ENCODE measurements at regions not wholly inside any gene's neighbourhood (a gene's known extent, or its start where the extent isn't known, plus 50 kb on each side); places are given as distances from the start of the nearest gene placed in this dataset.

- H3F3A ChIP-seq (ENCODE audit: insufficient read depth, low read length, poor library complexity, severe bottlenecking): no peaks in the 10 kb centered on the region
- H3K4me3 ChIP-seq (ENCODE audit: low read length): no peak overlapping the region
- TF ChIP-seq REST (IDR thresholded peaks at IDR 0.05; ENCODE audit: borderline replicate concordance) (no peak), EP300 (conservative IDR thresholded peaks at IDR 0.05; ENCODE audit: poor library complexity, severe bottlenecking) (no peak), SMC3 (conservative IDR thresholded peaks at IDR 0.05; ENCODE audit: poor library complexity) (no peak), TAF1 (IDR thresholded peaks at IDR 0.05; ENCODE audit: low read depth) (no peak), POLR2AphosphoS5 (IDR thresholded peaks at IDR 0.05) (no peak), RAD21 (conservative IDR thresholded peaks at IDR 0.05) (no peak), MXI1 (conservative IDR thresholded peaks at IDR 0.05; ENCODE audit: poor library complexity, severe bottlenecking) (no peak), EZH2 (IDR thresholded peaks at IDR 0.05; ENCODE audit: borderline replicate concordance, insufficient read depth, low read length, poor library complexity, severe bottlenecking) (no peak), CTCF (IDR thresholded peaks at IDR 0.05; ENCODE audit: poor library complexity, severe bottlenecking) (no peak)
- H3K27ac ChIP-seq (ENCODE audit: low read length): no peak overlapping the region
- H2AFZ ChIP-seq (ENCODE audit: low read depth, low read length): no peak overlapping the region
- no peaks in the 10 kb centered on the region for H3K9me2 ChIP-seq (ENCODE audit: insufficient read depth, low read length)
- no peak overlapping the region for H3K4me2 ChIP-seq (ENCODE audit: low read length)
- H3K9me3 ChIP-seq (ENCODE audit: low read length): no peaks in the 10 kb centered on the region
- H4K20me1 ChIP-seq (ENCODE audit: insufficient read depth): no peaks in the 10 kb centered on the region
- no peaks in the 10 kb centered on the region for H3K79me2 ChIP-seq (replicated peaks; ENCODE audit: insufficient read depth, low read length)
- no peaks in the 10 kb centered on the region for H3K27me3 ChIP-seq (ENCODE audit: insufficient read depth, low read depth, low read length)
- H3K36me3 ChIP-seq (ENCODE audit: insufficient read depth, low read length): no peaks in the 10 kb centered on the region
- H3K9ac ChIP-seq (ENCODE audit: low read length): no peak overlapping the region
These were observed 441.8 kb upstream of the CCNG1 start for GRCh38 chr5:162995568-162995967.

- H3K27me3 ChIP-seq (ENCODE audit: insufficient read depth, low read depth, low read length): no peaks in the 10 kb centered on the region
- H3K4me2 ChIP-seq (ENCODE audit: low read length): no peak overlapping the region
- TF ChIP-seq SMC3 (conservative IDR thresholded peaks at IDR 0.05; ENCODE audit: poor library complexity) (no peak), TAF1 (IDR thresholded peaks at IDR 0.05; ENCODE audit: low read depth) (no peak), EZH2 (IDR thresholded peaks at IDR 0.05; ENCODE audit: borderline replicate concordance, insufficient read depth, low read length, poor library complexity, severe bottlenecking) (no peak), RAD21 (conservative IDR thresholded peaks at IDR 0.05) (no peak), POLR2AphosphoS5 (IDR thresholded peaks at IDR 0.05) (no peak), MXI1 (conservative IDR thresholded peaks at IDR 0.05; ENCODE audit: poor library complexity, severe bottlenecking) (no peak), EP300 (conservative IDR thresholded peaks at IDR 0.05; ENCODE audit: poor library complexity, severe bottlenecking) (no peak), CTCF (IDR thresholded peaks at IDR 0.05; ENCODE audit: poor library complexity, severe bottlenecking) (no peak), REST (IDR thresholded peaks at IDR 0.05; ENCODE audit: borderline replicate concordance) (no peak)
- no peaks in the 10 kb centered on the region for H3K79me2 ChIP-seq (replicated peaks; ENCODE audit: insufficient read depth, low read length)
- no peak overlapping the region for H3K27ac ChIP-seq (ENCODE audit: low read length)
- H3F3A ChIP-seq (ENCODE audit: insufficient read depth, low read length, poor library complexity, severe bottlenecking): no peaks in the 10 kb centered on the region
- no peaks in the 10 kb centered on the region for H3K9me2 ChIP-seq (ENCODE audit: insufficient read depth, low read length)
- no peaks in the 10 kb centered on the region for H3K9me3 ChIP-seq (ENCODE audit: low read length)
- H2AFZ ChIP-seq (ENCODE audit: low read depth, low read length): no peak overlapping the region
- H3K4me3 ChIP-seq (ENCODE audit: low read length): no peak overlapping the region
- no peak overlapping the region for H3K9ac ChIP-seq (ENCODE audit: low read length)
- H4K20me1 ChIP-seq (ENCODE audit: insufficient read depth): no peaks in the 10 kb centered on the region
- H3K36me3 ChIP-seq (ENCODE audit: insufficient read depth, low read length): no peaks in the 10 kb centered on the region
These were observed 441.3 kb upstream of the CCNG1 start for GRCh38 chr5:162996053-162996452.

Data from neural cell (in vitro differentiated cells).